ENCODE measurements at regions not wholly inside any gene's neighbourhood (a gene's known extent, or its start where the extent isn't known, plus 50 kb on each side); places are given as distances from the start of the nearest gene placed in this dataset.

GRCh38 chr20:22456109-22456508 is 128.3 kb downstream of the FOXA2 start:
- no peak overlapping the region for H3K9ac ChIP-seq (ENCODE audit: low read length)
- no peak overlapping the region for H3K4me3 ChIP-seq (ENCODE audit: insufficient read depth, low read length, poor library complexity, severe bottlenecking)
- TF ChIP-seq CTCF (IDR thresholded peaks at IDR 0.05; ENCODE audit: insufficient read depth, low read length, poor library complexity, severe bottlenecking) (no peak), EZH2phosphoT487 (conservative IDR thresholded peaks at IDR 0.05; ENCODE audit: low read length) (no peak)
- no peaks in the 10 kb centered on the region for H3K27me3 ChIP-seq (ENCODE audit: low read length)
- no peak overlapping the region for H2AFZ ChIP-seq (ENCODE audit: low read depth, low read length, severe bottlenecking)
- H3F3A ChIP-seq (ENCODE audit: insufficient read depth) = no peaks in the 10 kb centered on the region
- no peak overlapping the region for H3K4me2 ChIP-seq (ENCODE audit: low read depth, low read length, poor library complexity, severe bottlenecking)
- no peaks in the 10 kb centered on the region for H3K79me2 ChIP-seq (ENCODE audit: insufficient read depth, low read length)
- no peaks in the 10 kb centered on the region for H3K36me3 ChIP-seq (ENCODE audit: low read length)
- no peaks in the 10 kb centered on the region for H3K9me2 ChIP-seq (replicated peaks; ENCODE audit: insufficient read depth, low read length)
- H3K27ac ChIP-seq (ENCODE audit: low read depth, low read length) = no peak overlapping the region
- no peaks in the 10 kb centered on the region for H4K20me1 ChIP-seq (ENCODE audit: low read depth, low read length)
- H3K9me3 ChIP-seq (ENCODE audit: insufficient read depth, low read length) = no peaks in the 10 kb centered on the region

DNA sequence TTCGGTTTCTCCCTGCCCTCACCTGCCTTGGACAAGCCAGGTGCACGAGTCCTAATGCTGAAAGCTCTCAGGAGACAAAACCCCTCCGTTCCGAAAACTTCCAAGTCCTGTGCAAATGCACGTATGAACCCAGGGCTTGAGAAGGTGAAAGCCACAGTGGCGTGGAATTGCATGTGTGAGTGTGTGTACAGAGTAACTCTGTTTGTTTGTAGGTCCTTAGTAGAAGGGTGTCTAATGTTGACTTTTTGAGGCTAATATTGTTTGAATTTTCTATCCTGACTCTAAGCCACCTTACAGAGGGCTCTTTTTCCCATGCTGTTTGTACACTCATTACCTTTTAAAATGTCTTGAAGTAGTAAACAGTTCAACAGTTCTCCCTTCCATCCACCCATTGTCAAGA is 129.1 kb downstream of the FOXA2 start:
- no peak overlapping the region for H3K4me3 ChIP-seq (ENCODE audit: insufficient read depth, low read length, poor library complexity, severe bottlenecking)
- no peaks in the 10 kb centered on the region for H3K9me3 ChIP-seq (ENCODE audit: insufficient read depth, low read length)
- no peaks in the 10 kb centered on the region for H4K20me1 ChIP-seq (ENCODE audit: low read depth, low read length)
- no peak overlapping the region for H3K9ac ChIP-seq (ENCODE audit: low read length)
- no peaks in the 10 kb centered on the region for H3F3A ChIP-seq (ENCODE audit: insufficient read depth)
- H2AFZ ChIP-seq (ENCODE audit: low read depth, low read length, severe bottlenecking) = no peak overlapping the region
- H3K79me2 ChIP-seq (ENCODE audit: insufficient read depth, low read length) = no peaks in the 10 kb centered on the region
- H3K27ac ChIP-seq (ENCODE audit: low read depth, low read length) = no peak overlapping the region
- no peaks in the 10 kb centered on the region for H3K27me3 ChIP-seq (ENCODE audit: low read length)
- H3K36me3 ChIP-seq (ENCODE audit: low read length) = no peaks in the 10 kb centered on the region
- H3K9me2 ChIP-seq (replicated peaks; ENCODE audit: insufficient read depth, low read length) = no peaks in the 10 kb centered on the region
- no peak for TF ChIP-seq EZH2phosphoT487 (conservative IDR thresholded peaks at IDR 0.05; ENCODE audit: low read length)
- TF ChIP-seq CTCF (IDR thresholded peaks at IDR 0.05; ENCODE audit: insufficient read depth, low read length, poor library complexity, severe bottlenecking) = no peak
- no peak overlapping the region for H3K4me2 ChIP-seq (ENCODE audit: low read depth, low read length, poor library complexity, severe bottlenecking)

GRCh38 chr20:22453244-22454080 is 130.9 kb downstream of the FOXA2 start:
- Histone ChIP-seq H2AFZ (ENCODE audit: low read depth, low read length, severe bottlenecking) (no peak overlapping the region), H3K79me2 (ENCODE audit: insufficient read depth, low read length) (no peaks in the 10 kb centered on the region), H3K27ac (ENCODE audit: low read depth, low read length) (no peak overlapping the region), H3F3A (ENCODE audit: insufficient read depth) (no peaks in the 10 kb centered on the region), H3K27me3 (ENCODE audit: low read length) (no peaks in the 10 kb centered on the region), H4K20me1 (ENCODE audit: low read depth, low read length) (no peaks in the 10 kb centered on the region), H3K9me3 (ENCODE audit: insufficient read depth, low read length) (no peaks in the 10 kb centered on the region), H3K4me3 (ENCODE audit: insufficient read depth, low read length, poor library complexity, severe bottlenecking) (no peak overlapping the region), H3K4me2 (ENCODE audit: low read depth, low read length, poor library complexity, severe bottlenecking) (no peak overlapping the region), H3K9me2 (replicated peaks; ENCODE audit: insufficient read depth, low read length) (no peaks in the 10 kb centered on the region), H3K9ac (ENCODE audit: low read length) (no peak overlapping the region), H3K36me3 (ENCODE audit: low read length) (no peaks in the 10 kb centered on the region)
- no peak for TF ChIP-seq CTCF (IDR thresholded peaks at IDR 0.05; ENCODE audit: insufficient read depth, low read length, poor library complexity, severe bottlenecking)
